Vagina (tissue), 2 donors: ENCODE measurements at regions not wholly inside any gene's neighbourhood (a gene's known extent, or its start where the extent isn't known, plus 50 kb on each side); places are given as distances from the start of the nearest gene placed in this dataset.

Experiments used
- POLR2A ChIP-seq, 2 donors: fragments of 450-650 bp; IDR thresholded peaks; one replicate each; pipeline ENCODE4 v1.6.1; 2017; ENCODE audit warnings: antibody characterized with exemption in 2 of 2, mild to moderate bottlenecking in 2 of 2, moderate library complexity in 2 of 2
- TF ChIP-seq, protein P1 (sequence below), 3 experiments: fragments of 450-650 bp in 2 of 3; fragments of 200-600 bp in 1 of 3; sonication (generic) in 1 of 3; IDR thresholded peaks; one replicate each; pipeline ENCODE4 v1.5.1; 2017 to 2019; ENCODE audit warnings: antibody characterized with exemption in 3 of 3, mild to moderate bottlenecking in 2 of 3, moderate library complexity in 2 of 3

DNA sequence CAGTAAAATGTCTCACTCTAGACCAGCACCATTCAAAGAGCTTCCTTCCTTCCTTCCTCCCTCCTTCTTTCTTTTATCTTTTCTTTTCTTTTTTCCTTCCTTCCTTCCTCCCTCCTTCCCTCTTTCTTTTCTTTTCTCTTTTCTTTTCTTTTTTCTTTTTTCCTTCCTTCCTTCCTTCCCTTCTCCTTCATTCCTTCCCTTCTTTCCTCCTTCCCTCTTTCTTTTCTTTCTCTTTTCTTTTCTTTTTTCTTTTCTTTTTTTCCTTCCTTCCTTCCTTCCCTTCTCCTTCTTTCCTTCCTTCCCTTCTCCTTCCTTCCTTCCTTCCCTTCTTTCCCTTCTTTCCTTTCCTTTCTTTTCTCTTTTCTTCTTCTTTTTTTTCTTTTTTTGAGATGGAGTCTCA, 985.1 kb downstream of the DSC3 start:
- TF ChIP-seq, protein P1, sequence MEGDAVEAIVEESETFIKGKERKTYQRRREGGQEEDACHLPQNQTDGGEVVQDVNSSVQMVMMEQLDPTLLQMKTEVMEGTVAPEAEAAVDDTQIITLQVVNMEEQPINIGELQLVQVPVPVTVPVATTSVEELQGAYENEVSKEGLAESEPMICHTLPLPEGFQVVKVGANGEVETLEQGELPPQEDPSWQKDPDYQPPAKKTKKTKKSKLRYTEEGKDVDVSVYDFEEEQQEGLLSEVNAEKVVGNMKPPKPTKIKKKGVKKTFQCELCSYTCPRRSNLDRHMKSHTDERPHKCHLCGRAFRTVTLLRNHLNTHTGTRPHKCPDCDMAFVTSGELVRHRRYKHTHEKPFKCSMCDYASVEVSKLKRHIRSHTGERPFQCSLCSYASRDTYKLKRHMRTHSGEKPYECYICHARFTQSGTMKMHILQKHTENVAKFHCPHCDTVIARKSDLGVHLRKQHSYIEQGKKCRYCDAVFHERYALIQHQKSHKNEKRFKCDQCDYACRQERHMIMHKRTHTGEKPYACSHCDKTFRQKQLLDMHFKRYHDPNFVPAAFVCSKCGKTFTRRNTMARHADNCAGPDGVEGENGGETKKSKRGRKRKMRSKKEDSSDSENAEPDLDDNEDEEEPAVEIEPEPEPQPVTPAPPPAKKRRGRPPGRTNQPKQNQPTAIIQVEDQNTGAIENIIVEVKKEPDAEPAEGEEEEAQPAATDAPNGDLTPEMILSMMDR (IDR thresholded peaks at IDR 0.05): no peak
- no peak for TF ChIP-seq POLR2A (IDR thresholded peaks at IDR 0.05)
